Head of caudate nucleus (tissue), 42 donors: ENCODE measurements at regions not wholly inside any gene's neighbourhood (a gene's known extent, or its start where the extent isn't known, plus 50 kb on each side); places are given as distances from the start of the nearest gene placed in this dataset.
A peak's percentile ranks its signal among the peaks of the same experiment; 100 is the strongest.
"Not testable (repeated sequence)": the region's sequence is repeated elsewhere in the genome, so short reads cannot be mapped to it uniquely, and the experiment has no call there.

Experiments
- DNase-seq, 42 donors: peaks; one replicate each; pipeline versions ENCODE4 v3.0.0 to v3.0.0-alpha.2; 2020 to 2021; ENCODE audit warnings: mixed read lengths in 7 of 42
- intact Hi-C: fragments of 100-400 bp; cut with DNase I; formaldehyde crosslinking; loops from one replicate; pipeline ENCODE4 v1.15.0; 2022

DNA sequence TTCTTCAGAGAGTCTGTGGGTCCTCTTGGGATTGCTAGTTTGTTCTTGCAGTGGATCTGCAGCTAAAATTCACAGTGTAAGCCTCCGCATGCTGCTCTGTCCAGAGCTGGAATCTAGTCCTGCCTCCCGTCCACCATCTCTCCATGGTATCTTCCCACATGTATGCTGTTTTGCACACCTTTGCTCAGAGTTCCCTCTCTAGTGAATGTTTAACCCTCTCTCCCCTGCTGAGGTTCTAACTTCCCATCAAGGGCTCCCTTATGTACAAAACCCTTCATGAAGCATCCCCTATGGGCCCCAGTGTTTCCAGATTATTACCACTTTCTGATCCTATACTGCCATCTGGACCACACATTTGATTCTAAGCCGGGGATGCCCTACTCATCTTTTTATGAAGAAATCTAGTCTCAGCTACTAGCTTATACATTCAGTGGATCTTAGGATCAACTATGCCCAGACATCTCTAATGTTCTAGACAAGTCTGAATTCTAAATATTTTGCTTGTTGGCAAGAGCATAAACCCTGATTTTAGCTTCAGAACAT is 157.3 kb downstream of the CPEB2 start:
- intact Hi-C loops = loop anchor here (5.0 kb wide), 1 partner anchor 157 kb away; the partner anchor contains the start of gene CPEB2
- peak in 4 of 42 donors; percentile 17 to 63 (median 44) for DNase-seq

DNA sequence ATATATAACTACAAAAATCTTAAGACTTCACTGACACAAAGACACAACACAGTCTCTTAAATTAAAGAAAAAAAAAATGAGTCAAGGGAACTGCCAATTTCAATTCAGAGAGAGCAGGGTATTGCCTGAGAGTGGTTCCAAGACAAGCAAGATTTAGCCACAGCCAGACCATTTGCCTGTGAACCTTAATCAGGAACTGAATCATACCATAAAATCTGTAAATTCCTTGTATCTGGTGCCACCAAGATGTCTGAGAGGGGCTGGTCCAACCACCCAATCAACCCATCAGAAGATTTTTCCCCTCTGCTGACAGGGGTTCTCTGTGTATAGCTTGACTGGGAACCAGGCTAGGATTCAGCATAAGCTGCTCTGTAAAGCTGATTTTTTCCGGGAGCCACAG is 159.2 kb downstream of the CPEB2 start:
- DNase-seq = no peak
- intact Hi-C loops = loop anchor here (5.0 kb wide), 1 partner anchor 159 kb away; the partner anchor contains the start of gene CPEB2

DNA sequence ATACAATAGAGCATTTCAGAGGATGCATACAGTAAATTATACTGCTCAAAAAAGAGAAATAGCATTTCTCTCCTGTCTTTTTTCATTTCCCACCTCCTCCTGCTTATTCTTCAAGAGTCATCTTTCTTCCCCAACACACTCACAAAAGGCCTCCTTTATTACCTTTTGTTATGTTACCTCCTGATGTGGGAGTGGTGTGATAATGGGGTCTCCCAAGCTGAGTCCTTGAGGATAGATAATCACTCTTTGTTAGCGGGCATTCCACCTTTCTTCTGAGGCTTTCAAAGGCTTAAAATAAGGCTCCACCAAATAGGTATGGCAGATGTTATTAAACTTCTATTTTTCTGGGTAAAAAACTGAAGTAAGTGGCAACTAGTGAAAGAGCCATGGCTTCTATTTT is 159.8 kb downstream of the CPEB2 start:
- DNase-seq = no peak
- intact Hi-C loops = loop anchor here (5.0 kb wide), 1 partner anchor 160 kb away; the partner anchor contains the start of gene CPEB2

DNA sequence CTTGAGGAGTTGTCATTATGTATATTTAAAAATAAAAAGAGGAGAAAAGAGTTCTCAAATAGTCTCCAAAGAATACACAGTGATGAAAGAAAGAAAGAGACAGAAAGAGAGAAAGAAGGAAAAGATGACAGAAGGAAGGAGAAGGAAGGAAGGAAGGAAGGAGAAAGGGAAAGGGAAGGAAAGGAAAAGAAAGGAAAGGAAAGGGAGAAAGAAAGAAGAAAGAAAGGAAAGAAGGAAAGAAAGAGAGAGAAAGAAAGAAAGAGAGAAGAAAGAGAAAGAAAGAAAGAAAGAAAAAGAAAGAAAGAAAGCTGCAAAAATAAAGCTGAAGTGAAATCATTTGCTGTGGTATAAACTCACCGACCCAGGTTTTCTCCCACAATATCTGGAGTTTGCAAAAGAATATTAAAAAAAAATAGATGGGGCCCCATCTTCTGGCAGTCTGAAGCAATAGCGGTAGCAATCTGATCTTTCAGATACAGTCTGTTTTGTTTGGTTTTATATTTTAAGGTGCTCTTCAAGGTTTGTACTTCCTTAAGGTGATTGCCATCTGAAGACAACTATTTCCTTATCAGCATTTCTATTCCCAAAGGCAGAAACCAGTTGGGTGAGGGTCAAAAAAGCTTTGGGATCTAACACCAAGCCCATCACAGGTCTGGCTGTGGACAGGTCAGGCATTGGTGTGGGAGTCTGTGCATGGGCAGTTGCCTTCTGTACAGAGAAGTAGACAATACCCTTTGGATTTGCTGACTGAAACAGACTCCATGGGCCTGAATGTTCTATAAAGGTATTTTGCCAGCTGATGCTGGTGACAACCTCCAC is 160.4 kb downstream of the CPEB2 start:
- intact Hi-C loops = loop anchor here (5.0 kb wide), 1 partner anchor 160 kb away; the partner anchor contains the start of gene CPEB2
- DNase-seq = peak in 4 of 42 donors; percentile 11 to 28 (median 17)

DNA sequence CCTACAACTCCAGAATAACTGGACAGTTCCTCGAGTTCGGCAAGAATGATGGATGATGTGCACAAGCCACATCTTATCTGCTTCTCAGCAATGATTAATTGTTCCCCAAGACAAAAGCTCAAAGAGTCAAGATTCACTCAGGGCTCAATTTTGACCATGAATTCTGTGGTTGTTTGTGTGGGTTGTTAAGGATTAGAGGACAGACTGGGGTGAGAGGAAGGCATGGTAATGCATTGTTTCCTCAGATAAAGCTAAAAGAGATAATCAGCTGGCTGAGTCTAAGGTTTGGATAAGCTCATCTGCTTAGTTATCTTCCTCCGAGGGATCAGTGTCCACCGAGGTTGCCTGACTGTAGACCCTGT is 161.0 kb downstream of the CPEB2 start:
- intact Hi-C loops = loop anchor here (5.0 kb wide), 1 partner anchor 161 kb away; the partner anchor contains the start of gene CPEB2
- no peak for DNase-seq

DNA sequence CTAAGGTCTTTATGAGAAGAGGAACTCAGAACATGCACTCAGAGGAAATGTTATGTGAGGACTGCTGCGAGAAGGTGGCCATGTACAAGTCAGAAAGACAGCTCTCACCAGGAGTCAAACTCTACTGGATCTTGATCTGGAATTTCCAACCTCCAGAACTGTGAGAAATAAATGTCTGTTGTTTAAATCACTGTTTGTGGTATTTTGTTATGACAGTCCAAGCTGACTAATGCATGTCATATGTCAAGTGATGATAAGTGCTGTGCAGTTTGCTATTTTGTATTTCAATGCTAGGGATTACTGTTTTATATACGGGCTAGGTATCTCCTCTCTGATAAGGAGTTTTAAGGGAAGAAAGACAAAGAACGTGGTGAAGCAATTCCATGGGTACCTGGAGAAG is 162.3 kb downstream of the CPEB2 start:
- DNase-seq = no peak
- intact Hi-C loops = loop anchor here (5.0 kb wide), 1 partner anchor 162 kb away; the partner anchor contains the start of gene CPEB2

DNA sequence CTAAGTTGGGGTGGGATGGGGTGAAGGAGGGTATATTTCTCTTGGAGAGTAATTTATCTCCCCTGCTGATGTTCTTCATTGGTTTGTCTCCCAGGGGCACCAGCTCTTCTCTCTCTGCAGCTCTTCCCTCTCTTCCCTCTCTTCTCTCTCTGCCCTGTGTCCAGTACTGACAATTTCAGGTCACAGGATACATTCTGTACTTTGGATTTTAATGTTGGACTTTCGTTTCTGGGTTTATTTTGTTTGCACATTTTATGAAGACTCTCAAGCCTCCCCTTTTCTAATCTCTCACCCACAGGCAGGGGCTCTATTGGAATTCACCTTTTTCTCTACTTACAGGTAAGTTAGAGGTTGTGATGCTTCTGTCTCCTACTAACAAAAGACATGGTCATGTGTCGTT is 165.5 kb downstream of the CPEB2 start:
- intact Hi-C loops = no loop called here
- DNase-seq = no peak

DNA sequence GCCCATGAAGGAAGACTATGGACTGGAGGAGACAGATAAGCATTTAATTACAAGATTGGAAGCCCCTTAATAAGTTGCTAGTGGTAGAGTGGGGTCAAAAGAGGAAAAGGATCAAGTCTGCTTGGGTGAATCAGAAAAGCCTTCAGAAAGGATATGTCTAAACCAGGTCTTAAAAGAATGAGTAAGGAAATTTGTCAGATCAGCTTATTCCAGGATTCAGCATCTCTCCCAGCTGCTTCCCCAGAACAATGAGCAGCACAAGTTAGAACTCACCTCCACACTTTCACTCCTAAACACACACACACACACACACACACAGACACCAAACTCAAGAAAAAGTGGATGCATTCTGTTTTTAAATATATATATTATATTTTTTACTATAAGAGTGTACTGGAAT is 166.5 kb downstream of the CPEB2 start:
- no peak for DNase-seq
- intact Hi-C loops = no loop called here

DNA sequence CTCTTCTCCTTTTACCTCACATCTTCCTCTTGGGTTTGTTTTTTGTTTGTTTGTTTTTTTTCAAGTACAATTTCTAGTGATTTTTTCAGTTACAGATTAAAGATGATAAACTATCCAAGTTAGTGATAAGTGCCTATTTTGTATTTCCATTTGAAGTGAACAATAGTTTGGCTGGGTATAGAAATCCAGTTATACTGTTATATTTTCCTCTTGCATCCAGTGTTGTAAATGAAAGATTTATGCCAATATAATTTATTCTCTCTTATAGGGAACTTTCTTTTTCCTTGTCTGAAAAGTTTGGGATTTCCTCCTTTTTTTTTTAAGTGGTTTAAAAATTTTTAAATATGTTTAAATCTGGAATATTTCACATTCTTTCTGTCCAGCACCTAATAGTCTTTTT is 169.4 kb downstream of the CPEB2 start:
- DNase-seq = no peak
- intact Hi-C loops = no loop called here

DNA sequence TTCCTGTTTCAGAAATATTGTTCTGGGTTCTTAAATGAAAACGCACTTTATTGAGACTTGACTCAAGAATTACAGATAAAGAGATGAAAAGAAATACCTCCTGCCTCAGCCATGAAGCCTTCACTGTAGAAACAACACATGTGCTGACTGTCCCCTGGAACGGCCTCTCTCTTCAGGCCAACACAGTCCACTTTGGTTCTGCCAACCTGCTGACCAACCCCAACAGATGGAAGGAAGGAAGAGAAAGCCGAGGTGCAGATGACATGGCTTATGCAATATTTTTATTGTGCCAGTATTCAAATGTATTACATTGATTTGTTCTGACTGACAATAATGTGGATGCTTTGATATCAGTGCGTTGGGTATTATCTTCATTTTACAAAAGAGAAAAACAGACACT is 171.0 kb downstream of the CPEB2 start:
- DNase-seq = no peak
- intact Hi-C loops = no loop called here

DNA sequence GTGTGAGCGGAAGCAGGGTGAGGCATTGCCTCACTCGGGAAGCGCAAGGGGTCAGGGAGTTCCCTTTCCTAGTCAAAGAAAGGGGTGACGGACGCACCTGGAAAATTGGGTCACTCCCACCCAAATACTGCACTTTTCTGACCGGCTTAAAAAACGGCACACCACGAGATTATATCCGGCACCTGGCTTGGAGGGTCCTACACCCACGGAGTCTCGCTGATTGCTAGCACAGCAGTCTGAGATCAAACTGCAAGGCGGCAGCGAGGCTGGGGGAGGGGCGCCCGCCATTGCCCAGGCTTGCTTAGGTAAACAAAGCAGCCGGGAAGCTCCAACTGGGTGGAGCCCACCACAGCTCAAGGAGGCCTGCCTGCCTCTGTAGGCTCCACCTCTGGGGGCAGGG is 171.9 kb downstream of the CPEB2 start:
- DNase-seq, intact Hi-C loops: not testable (repeated sequence)

DNA sequence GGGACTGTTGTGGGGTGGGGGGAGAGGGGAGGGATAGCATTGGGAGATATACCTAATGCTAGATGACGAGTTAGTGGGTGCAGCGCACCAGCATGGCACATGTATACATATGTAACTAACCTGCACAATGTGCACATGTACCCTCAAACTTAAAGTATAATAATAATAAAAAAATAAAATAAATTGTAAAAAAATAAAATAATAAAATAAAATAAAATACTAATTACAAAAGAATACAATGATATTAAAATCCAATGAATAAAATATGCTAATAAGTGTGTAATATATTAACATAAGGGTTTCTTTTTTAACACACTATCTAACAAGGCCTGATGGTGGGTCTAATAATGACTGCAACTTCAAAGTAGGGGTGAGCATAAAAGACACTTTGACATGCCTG is 177.6 kb downstream of the CPEB2 start:
- intact Hi-C loops, DNase-seq: not testable (repeated sequence)

DNA sequence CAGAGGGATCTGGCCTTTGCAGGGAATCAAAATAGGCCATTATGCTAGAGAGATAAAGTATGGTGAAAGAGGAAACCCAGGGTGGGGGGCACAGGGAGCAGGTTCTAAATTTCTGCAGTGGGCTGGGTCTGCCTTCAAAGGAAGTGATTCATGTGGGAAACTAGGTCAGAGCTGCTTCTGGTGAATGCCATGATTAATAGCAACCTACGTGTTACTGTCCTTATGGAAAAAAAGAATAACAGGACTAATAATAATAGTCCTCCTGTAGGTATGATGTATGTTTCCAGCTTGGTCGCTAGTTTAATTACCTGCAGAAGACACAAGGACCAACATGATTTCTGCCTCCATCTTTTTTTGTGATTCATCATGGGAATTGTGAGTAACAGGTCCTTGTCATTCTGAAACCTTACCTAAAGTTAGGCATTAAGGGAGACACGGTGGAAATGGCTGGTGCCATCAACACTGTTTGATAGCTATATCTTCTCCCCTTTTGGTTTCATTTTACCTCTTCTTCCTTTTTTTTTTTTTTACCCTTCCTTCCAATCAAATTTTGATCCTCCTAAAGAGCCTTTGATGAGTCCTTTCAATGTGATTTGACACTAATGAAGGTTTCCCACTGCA is 180.4 kb downstream of the CPEB2 start:
- no peak for DNase-seq
- intact Hi-C loops = no loop called here

DNA sequence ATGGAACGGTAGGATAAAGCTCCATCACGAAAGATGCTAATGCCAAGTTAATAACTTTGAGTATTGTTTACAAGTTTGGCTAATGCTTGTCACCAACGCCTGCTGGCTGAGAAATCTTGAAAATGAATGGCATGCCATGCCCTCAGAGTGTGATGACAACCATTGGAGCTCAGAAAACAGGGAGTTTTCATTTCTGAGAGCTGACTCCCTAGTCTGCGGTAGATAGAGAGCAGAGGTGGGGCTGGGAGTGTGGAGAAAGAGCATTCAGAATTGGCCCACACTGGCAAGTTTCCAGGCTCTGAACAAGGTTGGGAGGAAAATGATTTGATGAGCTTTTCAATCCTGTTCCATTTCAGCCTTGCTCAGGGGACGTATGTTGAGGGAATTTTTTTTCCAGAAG is 183.9 kb downstream of the CPEB2 start:
- intact Hi-C loops = no loop called here
- DNase-seq = peak in 2 of 42 donors; percentile 3 to 11

DNA sequence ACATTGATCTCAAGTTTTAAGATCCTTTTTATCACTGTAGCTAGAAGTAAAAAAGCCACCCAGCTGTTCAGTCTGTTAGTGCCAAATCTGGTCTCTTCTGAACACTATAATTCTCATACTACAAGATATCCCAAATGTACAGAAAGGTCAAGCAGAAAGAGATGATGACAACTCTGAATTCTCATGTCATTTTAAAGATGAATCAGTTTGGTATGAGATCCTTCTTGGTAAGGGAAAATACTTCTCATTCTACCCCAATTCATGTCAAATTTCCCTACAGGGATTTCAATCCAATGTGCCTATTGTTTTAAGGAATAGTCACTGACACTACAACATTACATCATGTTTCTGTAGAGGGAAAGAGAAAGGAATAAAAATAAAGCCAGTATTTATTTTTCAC is 184.5 kb downstream of the CPEB2 start:
- intact Hi-C loops = no loop called here
- no peak for DNase-seq

DNA sequence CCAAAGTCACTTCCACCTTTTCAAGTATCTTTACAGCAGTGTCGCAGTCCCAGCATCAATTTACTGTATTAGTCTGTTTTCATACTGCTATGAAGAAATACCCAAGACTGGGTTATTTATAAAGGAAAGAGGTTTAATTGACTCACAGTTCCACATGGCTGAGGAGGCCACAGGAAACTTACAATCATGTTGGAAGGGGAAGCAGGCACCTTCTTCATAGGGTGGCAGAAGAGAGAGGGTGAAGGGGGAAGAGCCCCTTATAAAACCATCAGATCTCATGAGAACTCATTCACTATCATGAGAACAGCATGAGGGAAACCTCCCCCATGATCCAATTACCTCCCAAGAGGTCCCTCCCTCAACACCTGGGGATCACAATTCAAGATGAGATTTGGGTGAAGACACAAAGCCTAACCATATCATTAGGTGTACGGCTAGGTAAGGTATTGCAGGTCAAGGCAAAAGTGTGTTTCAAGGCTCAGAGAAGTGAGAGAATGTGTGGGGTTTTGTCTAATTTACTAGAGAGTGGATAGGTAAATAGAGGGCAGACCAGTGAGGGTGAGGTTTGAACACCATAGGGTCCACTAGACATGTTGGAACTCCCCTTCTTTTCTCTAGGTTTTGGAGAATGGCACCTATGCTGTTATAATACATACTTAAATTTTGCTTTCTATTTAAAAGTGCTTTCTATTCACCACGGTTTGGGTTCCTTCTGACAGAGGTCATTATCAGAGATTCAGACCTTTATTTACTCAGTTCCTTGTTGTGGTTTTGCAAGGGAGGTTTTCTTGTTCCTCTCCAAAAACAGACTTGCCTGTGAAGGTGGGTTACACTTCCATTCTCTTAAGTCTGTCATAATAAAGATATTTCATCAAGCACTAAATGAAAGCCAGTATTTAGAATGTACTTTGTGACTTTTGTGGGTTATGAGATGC is 186.6 kb downstream of the CPEB2 start:
- intact Hi-C loops = no loop called here
- DNase-seq = no peak

DNA sequence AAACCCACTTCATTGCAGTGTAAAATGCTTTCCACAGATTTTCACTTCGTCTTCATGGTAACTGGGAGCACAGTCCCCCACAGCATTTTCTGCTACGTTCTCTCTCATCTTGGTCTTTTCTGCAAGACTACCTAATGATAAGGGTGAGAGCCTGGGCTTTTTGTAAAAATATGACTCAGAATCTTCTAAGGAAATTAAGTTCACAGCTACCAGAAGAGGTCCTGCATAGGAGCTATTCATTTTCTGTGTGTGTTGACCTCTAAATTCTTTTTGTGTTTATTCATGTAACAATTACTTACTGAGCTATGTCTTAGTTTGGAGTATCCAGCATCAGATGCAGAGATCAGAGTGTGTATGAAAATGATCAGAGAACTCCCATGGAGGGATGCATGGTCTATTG is 192.2 kb downstream of the CPEB2 start:
- intact Hi-C loops = no loop called here
- no peak for DNase-seq

DNA sequence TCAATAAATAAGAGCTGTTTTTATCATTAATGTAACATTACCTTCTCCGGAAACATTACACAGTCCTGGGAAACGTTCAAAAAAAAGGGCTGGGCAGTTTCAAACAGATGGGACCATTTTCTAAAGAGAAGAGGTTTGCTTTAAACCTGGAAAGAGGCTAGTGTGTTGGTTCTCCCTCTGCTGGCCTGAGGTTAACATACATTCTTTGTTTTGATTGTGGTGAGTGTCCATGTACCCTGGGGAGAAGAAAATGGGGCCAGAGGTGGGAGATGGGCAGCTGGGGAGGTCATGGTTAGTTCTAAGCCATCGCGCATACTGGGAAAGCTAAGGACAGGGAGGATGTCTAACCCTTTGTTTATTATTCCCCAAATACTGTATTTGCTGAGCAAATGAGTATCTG is 194.7 kb downstream of the CPEB2 start:
- intact Hi-C loops = no loop called here
- peak in 4 of 42 donors; percentile 10 to 44 (median 30) for DNase-seq

DNA sequence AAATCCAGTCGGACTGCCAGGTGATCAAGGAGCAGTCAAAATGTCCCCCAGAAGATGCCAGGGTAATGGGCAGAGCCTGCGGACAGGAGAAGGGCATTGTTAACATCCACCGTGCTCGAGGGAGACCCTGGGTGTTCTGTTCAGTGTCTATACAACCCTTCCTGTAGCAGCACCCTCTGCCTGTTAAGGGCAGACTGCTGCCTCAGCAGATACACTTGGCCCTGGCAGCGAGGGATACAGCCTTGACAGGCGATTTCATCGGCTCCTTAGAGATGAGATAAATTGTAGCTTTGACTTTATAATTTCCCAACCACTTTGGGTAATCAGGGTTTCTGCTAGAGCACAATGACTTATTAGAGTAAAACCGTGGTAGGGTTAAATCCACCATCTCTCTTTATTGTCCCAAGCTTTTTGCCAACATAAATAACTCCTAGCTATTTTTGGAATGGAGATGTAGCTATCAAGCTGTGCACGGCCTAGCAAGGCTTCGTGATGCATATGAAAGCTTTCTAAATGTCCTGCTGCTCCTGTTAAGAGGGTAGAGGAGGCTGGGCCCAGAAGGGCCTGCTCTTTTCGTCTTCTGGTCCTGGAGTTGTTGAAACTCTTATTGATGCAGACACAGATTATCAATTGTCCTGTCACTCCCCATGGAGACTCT is 195.9 kb downstream of the CPEB2 start:
- no peak for DNase-seq
- intact Hi-C loops = no loop called here
